Gastroesophageal sphincter (tissue), 3 donors: ENCODE measurements at regions not wholly inside any gene's neighbourhood (a gene's known extent, or its start where the extent isn't known, plus 50 kb on each side); places are given as distances from the start of the nearest gene placed in this dataset.

Source experiments
- CTCF ChIP-seq, 4 experiments: fragments of 200-600 bp in 2 of 4; fragments of 450-650 bp in 2 of 4; sonication (generic) in 1 of 4; IDR thresholded peaks; one replicate each; pipeline ENCODE4 v1.5.1; 2017 to 2019; ENCODE audit warnings: antibody characterized with exemption in 4 of 4, mild to moderate bottlenecking in 2 of 4, moderate library complexity in 2 of 4
- POLR2A ChIP-seq, 2 donors: fragments of 450-650 bp; IDR thresholded peaks; one replicate each; pipeline ENCODE4 v1.6.1; 2017; ENCODE audit warnings: antibody characterized with exemption in 2 of 2, mild to moderate bottlenecking in 2 of 2, moderate library complexity in 1 of 2
- POLR2AphosphoS5 ChIP-seq: sonication (generic); formaldehyde crosslinking; IDR thresholded peaks from one replicate; pipeline ENCODE4 v1.6.1; 2017; ENCODE audit warnings: antibody characterized with exemption

- TF ChIP-seq CTCF (IDR thresholded peaks at IDR 0.05) (no peak), POLR2AphosphoS5 (no peak), POLR2A (IDR thresholded peaks at IDR 0.05) (no peak)
These were observed 351.2 kb upstream of the ARGLU1 start for GRCh38 chr13:106919133-106919532.
